ENCODE measurements at regions not wholly inside any gene's neighbourhood (a gene's known extent, or its start where the extent isn't known, plus 50 kb on each side); places are given as distances from the start of the nearest gene placed in this dataset.

GRCh38 chr19:20472854-20473253 is 92.7 kb downstream of the ZNF737 start:
- no peaks in the 10 kb centered on the region for H3K4me1 Mint-ChIP-seq
- no peak overlapping the region for H2AFZ ChIP-seq (ENCODE audit: insufficient read depth, low read depth, low read length, poor library complexity, severe bottlenecking)
- H3K4me3 ChIP-seq (replicated peaks in 1 of 3; ENCODE audit: low read depth in 2 of 3, low read length in 3 of 3): no peak overlapping the region
- no peak overlapping the region for H3K4me3 Mint-ChIP-seq
- DNase-seq: no peak
- WGBS (ENCODE audit: insufficient coverage): 98% methylated on average over 12 of the region's 13 CpGs
- peaks cover 63 to 79% of the 10 kb centered on the region in 2 donors for H3K9me3 ChIP-seq (replicated peaks in 1 of 2; ENCODE audit: control insufficient read depth in 1 of 2, insufficient read depth in 1 of 2, low read length in 2 of 2)
- no peak overlapping the region for H3K27ac Mint-ChIP-seq
- H3K36me3 Mint-ChIP-seq: no peaks in the 10 kb centered on the region
- no peak overlapping the region for H3K9ac ChIP-seq (ENCODE audit: insufficient read depth, low read length, poor library complexity, severe bottlenecking)
- H3K9me3 Mint-ChIP-seq: peaks cover 45 to 76% (median 69%) of the 10 kb centered on the region in 7 donors
- TF ChIP-seq CTCF (IDR thresholded peaks at IDR 0.05): no peak
- H3K79me2 ChIP-seq (ENCODE audit: insufficient read depth, low read length): no peaks in the 10 kb centered on the region
- no peaks in the 10 kb centered on the region for H3K4me1 ChIP-seq (ENCODE audit: control insufficient read depth in 1 of 2, insufficient read depth in 2 of 2, low read length in 2 of 2)
- no peak overlapping the region for H3K4me2 ChIP-seq (replicated peaks; ENCODE audit: extremely low read depth, low read length, poor library complexity, severe bottlenecking)
- H3K27me3 ChIP-seq (ENCODE audit: control insufficient read depth in 2 of 2, insufficient read depth in 2 of 2, low read length in 2 of 2): no peaks in the 10 kb centered on the region
- no peaks in the 10 kb centered on the region for H4K20me1 ChIP-seq (ENCODE audit: insufficient read depth, low read length)
- H3K36me3 ChIP-seq (replicated peaks in 1 of 2; ENCODE audit: control insufficient read depth in 1 of 2, insufficient read depth in 2 of 2, low read length in 2 of 2): no peaks in the 10 kb centered on the region
- intact Hi-C loops (cut with micrococcal nuclease): no loop called here
- peaks cover 0 to 4% (median 0%) of the 10 kb centered on the region in 3 donors for H3K27me3 Mint-ChIP-seq (ENCODE audit: low read depth in 3 of 3)
- H3K27ac ChIP-seq (ENCODE audit: low read depth in 1 of 2, low read length in 2 of 2): no peak overlapping the region

- peaks cover 55 to 65% of the 10 kb centered on the region in 2 donors for H3K9me3 ChIP-seq (replicated peaks in 1 of 2; ENCODE audit: control insufficient read depth in 1 of 2, insufficient read depth in 1 of 2, low read length in 2 of 2)
- no peaks in the 10 kb centered on the region for H3K4me1 ChIP-seq (ENCODE audit: control insufficient read depth in 1 of 2, insufficient read depth in 2 of 2, low read length in 2 of 2)
- no peaks in the 10 kb centered on the region for H3K36me3 ChIP-seq (replicated peaks in 1 of 2; ENCODE audit: control insufficient read depth in 1 of 2, insufficient read depth in 2 of 2, low read length in 2 of 2)
- no peak overlapping the region for H2AFZ ChIP-seq (ENCODE audit: insufficient read depth, low read depth, low read length, poor library complexity, severe bottlenecking)
- H3K4me1 Mint-ChIP-seq: no peaks in the 10 kb centered on the region
- H3K27me3 ChIP-seq (ENCODE audit: control insufficient read depth in 2 of 2, insufficient read depth in 2 of 2, low read length in 2 of 2): no peaks in the 10 kb centered on the region
- TF ChIP-seq CTCF (IDR thresholded peaks at IDR 0.05): no peak
- H3K9me3 Mint-ChIP-seq: peaks cover 36 to 69% (median 62%) of the 10 kb centered on the region in 7 donors
- H3K36me3 Mint-ChIP-seq: no peaks in the 10 kb centered on the region
- DNase-seq: no peak
- H3K4me3 Mint-ChIP-seq: no peak overlapping the region
- no peak overlapping the region for H3K9ac ChIP-seq (ENCODE audit: insufficient read depth, low read length, poor library complexity, severe bottlenecking)
- no peaks in the 10 kb centered on the region for H4K20me1 ChIP-seq (ENCODE audit: insufficient read depth, low read length)
- no peak overlapping the region for H3K27ac Mint-ChIP-seq
- no peaks in the 10 kb centered on the region for H3K79me2 ChIP-seq (ENCODE audit: insufficient read depth, low read length)
- no peaks in the 10 kb centered on the region for H3K27me3 Mint-ChIP-seq (ENCODE audit: low read depth in 3 of 3)
- intact Hi-C loops (cut with micrococcal nuclease): no loop called here
- no peak overlapping the region for H3K27ac ChIP-seq (ENCODE audit: low read depth in 1 of 2, low read length in 2 of 2)
- 100% methylated on average over 2 of the region's 4 CpGs for WGBS (ENCODE audit: insufficient coverage)
- no peak overlapping the region for H3K4me2 ChIP-seq (replicated peaks; ENCODE audit: extremely low read depth, low read length, poor library complexity, severe bottlenecking)
- H3K4me3 ChIP-seq (replicated peaks in 1 of 3; ENCODE audit: low read depth in 2 of 3, low read length in 3 of 3): no peak overlapping the region
Measured at GRCh38 chr19:20471431-20471830, 94.2 kb downstream of the ZNF737 start.

Data from CD14-positive monocyte (primary cell).